NCI-H524 (cell line): ENCODE measurements at regions not wholly inside any gene's neighbourhood (a gene's known extent, or its start where the extent isn't known, plus 50 kb on each side); places are given as distances from the start of the nearest gene placed in this dataset.
"Not testable (repeated sequence)": the region's sequence is repeated elsewhere in the genome, so short reads cannot be mapped to it uniquely, and the experiment has no call there.

Source experiments
- DNase-seq, 2 experiments: peaks; one replicate each; lab custom pipeline; 2025; lab: John Stamatoyannopoulos, UW

DNA sequence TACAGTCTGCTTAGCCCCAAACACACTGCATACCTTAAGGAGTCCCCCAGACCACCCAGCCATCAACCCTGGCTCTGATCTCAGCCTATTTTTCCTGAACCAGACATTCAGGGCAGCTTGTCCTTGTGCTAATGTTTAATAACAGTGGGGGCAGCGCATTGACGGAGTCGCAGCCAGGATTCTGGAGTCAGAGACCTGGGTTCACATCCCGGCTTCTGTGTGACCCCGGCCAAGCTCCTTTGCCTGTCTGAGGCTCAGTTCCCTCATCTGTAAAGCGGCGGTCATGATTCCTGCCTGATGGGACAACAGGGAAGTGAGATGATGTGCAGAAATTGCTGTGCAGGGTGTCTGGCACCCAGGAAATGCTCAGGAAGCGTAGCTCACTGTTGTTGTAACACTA is 63.1 kb downstream of the MATN1 start:
- no peak for DNase-seq

DNA sequence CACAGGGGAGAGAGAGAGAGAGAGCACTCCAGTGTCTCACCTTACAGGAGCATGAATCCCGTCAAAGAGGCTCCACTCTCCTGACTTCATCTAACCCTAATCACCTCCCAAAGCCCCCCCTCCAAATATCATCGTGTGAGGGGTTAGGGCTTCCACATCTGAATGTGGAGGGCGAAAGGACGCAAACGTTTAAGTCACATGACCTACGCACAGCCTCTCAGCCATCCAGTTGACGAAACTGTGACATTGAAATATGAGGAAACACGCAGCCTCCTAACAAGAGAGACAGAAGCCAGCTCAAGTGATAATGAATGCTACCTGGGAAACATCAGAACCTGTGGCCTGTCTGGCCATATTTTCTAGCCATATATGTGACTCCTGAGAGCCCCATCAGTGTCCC is 63.7 kb downstream of the MATN1 start:
- no peak for DNase-seq

DNA sequence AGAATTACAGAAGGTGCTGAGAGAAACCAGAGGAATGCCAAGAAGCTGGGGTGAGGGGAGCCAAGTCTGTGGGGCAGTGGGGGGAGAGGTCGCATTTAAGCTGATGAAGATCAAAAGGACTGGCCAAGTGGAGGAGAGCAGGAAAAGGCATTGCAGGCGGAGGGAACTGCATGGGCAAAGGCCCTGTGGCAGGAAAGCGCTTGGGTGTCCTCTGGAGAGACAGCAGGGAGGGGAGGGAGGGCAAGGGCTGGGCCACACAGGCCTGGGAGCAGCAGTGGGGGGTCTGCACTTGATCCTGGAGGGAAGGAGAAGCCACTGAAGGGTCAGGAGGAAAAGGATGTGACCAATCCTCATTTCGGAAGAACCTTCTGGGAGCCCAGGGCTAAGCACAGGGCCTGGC is 65.0 kb downstream of the MATN1 start:
- not testable (repeated sequence) for DNase-seq

DNA sequence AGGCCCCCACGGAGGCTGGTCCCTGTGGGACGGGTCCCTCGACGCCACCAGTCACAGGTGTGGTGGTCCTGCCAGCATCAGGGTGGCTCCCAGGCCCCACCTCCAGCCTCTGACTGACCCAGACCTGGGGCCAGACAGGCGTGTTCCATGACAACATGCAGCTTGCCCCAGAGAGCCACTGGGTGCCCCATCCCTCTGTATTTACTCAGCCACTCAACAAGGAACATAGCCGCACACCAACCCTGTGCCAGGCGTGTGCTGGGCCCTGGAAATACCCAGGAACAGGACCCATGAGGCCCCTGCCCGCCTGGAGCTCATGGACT is 65.4 kb downstream of the MATN1 start:
- DNase-seq = no peak

DNA sequence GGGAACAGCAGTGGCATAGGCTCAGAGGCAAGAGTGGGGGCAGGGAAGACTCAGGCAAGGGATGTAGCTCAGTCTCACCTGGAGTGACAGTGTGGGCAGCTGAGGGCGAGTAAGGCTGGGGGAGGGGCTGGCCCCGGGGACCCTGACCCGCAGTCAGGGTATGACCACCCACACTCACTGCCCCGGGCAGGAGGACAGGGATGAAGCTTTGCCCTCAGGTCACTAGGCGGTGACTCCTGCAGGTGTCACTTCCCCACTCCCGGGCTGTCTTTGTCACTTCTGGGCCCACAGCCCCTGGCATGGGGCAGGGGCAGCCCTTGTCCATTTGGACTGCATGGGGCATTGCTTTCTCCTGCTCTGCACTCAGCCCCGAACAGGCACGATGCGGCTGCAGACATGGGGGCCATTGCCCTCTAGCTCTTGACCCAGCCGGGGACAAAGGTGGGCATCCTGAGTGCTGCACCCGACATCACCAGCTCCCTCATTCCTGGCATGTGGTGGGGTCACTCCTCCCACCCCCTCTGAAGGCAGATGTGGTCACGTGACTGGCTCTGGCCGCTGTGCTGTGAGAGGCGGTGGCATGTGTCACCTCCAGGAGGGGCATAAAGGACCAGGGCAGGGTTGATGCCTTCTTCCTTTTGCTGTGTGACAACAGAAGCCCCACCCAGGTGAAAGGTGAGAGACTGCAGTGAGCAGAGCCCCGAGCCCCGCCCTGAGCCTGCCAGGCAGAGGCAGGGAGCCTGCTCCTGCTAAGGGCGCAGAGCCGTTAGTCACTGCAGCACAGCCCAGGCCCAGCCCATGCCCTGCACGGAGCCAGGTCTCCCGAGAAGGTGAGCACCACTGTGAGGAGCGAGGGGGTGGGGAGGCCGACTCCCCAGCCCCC is 66.0 kb downstream of the MATN1 start:
- DNase-seq = no peak

DNA sequence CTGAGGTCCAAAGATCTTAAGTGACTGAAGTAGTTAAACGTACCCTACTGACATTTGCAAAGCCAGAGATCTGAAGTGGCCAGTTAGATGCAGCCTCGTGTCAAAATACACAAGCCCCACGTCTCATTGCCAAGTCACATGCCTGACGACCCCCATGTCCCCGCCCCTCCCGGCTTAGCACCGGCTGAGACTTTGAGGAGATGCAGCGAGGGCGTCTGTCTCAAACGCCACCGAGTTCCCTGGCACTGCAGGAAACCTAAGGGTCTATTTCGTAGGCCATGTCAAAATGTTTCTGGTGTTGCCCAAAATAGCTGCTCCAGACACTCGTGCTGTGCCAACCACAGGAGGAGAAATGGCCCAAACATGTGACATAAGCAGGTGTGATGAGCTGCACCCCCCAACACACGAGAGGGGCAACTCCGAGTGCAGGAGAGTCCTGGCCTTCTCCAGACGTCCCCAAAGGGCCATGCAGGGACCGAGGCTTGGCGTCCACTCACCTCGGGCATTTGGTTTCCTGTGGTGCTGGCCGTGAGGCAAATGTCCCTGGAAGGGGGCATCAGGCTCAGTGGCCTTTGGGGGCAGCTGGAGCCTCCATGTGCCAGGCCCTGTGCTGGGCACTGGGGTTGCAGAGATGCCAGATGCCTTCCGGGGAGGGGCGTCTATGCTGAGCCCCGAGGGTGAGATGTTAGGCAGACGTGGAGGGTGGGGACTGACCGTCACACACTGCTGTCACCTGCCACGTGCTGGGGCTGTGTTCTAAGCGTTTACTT is 67.0 kb downstream of the MATN1 start:
- no peak for DNase-seq

DNA sequence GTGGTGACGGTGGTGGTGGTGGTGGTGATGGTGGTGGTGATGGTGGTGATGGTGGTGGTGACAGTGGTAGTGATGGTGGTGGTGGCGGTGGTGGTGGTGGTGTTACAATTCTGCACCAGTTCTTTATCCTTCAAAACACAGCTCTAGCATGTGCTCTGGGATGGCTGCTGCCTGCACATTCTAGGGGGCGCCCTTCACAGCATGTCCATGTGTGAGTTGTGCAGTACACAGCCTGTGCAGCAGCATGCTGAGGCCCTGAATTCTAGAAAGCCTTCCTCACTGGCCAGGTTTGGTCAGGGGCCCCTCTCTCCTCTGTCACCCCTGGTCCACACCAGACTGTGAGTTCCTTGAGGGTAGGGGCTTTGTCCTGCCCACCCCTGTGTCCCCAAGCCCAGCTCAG is 67.7 kb downstream of the MATN1 start:
- no peak for DNase-seq

DNA sequence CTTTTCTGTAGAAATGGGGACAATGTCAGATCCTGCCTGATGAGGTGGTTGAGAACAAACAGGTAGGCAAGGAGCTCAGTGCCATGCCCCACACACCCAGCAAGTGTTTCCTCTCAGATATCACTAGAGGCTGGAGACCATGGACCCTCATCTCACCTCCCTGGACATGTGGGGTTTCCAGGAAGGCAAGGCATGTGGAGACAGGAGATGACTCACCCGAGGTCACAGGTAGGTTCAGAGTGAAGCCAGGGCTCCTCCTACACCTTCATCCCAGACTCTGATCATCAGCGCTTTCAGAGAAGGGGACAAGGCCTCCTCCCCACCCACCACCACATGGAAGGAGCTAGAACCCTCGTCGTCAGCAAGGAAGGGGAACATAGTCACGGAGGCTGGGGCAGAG is 69.2 kb downstream of the MATN1 start:
- no peak for DNase-seq

DNA sequence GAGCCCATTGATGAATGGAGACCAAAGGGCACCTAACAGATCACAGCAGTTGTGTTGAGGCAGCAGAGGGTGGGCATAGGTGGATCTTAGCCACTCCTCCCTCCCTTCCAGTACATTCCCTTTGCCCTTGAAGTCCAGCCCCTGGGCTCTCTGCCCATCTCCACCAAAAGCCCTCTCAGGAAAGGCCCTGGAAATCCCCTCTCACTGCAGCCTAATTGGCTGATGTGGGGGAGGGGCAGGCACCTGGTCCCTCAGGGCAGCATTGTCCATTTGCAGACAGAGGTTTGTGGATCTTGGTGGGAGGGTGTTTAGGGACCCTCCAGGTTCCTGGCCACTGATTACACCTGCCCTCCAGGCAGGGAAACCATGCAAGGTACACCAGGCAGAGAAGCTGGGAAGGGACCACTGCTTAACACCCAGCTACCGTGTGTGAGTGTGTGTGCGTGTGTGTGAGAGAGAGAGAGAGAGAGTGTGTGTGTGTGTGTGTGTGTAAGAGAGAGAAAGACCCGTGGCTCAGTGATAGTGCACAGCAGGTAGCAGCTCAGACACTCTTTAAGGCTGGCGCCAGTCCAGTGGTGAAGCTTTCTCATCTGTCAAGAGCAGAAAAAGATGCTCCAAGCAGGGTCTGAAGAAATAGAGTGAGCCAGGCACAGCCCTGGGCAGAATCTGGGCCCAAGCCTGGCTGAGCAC is 71.1 kb downstream of the MATN1 start:
- peak; percentile 18 to 53 for DNase-seq

DNA sequence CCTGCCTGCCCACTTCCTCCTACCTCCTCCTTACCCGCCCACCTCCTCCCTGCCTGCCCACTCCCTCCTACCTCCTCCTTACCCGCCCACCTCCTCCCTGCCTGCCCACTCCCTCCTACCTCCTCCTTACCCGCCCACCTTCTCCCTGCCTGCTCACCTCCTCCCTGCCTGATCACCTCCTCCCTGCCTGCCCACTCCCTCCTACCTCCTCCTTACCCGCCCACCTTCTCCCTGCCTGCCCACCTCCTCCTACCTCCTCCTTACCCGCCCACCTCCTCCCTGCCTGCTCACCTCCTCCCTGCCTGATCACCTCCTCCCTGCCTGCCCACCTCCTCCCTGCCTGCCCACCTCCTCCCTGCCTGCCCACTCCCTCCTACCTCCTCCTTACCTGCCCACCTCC is 72.0 kb downstream of the MATN1 start:
- not testable (repeated sequence) for DNase-seq

DNA sequence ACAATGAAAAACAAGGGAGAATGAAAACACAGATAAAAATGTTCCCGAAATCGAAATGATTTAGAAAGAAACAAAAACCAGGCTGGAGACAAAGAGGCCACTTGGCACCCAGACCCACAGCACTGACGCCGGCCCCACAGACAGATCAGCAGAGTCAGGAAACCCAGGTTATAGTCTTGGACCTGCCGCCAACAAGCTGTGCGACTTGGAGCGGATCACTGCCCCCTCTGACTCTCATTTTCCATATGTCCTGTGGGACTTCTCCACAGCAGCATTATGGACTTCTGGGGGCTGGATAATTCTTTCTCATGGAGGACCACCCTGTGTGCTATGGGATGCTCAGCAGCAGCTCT is 72.4 kb downstream of the MATN1 start:
- DNase-seq = no peak

DNA sequence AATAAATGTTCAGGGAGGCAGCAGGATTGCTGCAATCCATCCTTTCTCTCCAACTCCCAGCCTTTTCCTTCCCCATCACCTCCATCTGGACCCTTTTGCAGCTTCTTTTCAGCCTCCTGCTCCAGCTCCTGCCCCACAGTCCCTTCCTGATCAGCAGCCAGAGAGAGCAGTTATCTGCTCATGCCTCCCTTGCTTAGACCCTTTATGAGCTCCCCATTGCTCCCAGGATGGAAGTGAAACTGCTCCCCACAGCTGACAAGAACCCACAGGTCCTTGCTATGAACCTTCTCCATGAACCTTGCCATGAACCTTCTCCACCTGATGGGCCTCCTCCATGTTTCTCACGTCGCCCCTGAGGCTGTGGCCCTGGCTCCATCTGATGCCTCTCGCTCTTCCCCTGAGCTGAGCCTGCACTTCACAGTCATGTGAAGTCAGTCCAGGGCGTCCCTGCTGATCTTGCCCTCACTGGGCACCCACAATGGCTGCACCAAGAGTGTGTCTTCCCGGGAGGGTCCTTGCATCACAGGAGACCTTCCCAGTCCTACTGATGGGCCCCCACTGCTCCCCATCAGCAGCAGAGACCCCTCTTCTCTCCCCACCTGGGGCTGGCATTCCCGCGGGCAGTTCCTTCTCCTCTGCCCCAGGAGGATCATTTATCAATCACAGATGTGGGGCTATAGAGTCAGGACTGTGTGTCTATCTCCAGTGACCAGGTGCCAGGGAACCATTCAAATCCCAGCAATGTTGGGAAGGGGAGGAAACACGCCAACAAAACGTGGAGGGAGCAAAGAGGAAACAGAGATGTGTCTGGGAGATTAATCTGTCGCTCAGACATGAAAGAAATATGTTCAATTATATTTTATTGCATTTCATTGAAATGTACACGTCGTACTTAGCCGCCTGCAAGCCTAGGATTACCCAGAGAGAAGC is 73.1 kb downstream of the MATN1 start:
- no peak for DNase-seq

DNA sequence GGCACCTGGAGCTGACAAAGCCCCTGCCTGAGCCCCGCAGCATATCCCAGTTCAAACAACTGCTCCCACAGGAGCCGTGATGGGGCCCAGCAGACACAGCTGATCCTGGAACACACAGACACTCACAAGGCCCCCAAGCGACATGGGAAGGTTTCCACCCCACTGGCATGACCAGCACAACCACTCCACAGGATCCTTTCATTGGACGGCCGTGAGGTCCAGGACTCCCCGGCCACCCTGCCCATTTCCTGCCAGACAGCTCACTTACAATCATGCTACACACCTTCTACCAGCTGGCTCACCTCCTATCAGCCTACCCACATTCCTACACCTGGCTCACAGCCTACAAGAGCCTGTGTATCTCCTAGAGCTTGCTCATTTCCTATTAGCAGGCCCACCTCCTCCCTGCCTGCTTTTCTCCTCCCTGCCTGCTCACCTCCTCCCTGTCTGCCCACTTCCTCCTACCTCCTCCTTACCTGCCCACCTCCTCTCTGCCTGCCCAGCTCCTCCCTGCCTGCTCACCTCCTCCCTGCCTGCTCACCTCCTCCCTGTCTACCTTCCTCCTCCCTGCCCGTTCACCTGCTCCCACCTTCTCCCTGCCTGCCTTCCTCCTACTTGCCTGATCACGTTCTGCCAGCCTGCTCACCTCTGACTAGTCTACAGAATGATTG is 73.9 kb downstream of the MATN1 start:
- no peak for DNase-seq

DNA sequence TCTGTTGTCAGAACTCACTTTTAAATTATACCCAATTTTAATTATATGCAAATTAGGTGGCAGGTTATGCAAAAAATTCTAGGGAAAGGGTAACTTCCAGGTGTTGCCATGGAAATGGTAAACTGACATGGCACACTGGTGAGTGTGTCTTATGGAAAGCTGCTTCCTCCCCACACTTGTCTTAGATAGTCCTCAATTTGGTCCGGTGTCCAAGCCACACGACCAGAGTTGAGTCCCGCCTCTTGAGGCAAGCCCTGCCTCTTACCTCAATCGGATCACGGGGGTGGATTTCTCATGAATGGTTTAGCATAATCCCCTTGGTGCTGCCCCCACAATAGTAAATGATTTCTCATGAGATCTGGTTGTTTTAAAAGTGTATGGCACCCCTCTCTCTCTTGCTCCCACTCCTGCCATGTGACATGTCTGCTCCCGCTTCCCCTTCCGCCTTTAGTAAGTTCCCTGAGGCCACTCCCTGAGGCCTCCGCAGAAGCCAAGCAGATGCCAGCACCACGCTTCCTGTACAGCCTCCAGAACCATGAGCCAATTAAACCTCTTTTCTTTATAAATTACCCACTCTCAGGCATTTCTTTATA is 74.9 kb downstream of the MATN1 start:
- DNase-seq = no peak

DNA sequence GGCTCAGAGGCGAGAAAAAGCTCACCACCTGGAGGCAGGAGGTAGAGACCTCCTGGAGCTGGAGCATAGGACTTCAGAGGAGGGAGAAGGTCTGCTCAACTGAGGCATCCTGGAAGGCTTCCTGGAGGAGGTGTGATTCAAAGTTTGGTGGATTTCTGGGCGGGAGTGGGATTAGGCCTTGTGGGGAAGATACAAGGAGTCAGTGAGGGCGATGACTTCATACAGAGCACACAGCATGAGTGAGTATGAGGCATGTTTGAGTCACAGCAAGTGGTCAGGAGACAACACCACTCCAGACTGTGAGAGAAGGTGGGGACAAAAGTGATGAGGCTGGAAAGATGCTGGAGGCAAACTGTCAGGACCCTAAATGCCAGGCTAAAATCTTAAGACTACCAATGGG is 77.6 kb downstream of the MATN1 start:
- DNase-seq = no peak

DNA sequence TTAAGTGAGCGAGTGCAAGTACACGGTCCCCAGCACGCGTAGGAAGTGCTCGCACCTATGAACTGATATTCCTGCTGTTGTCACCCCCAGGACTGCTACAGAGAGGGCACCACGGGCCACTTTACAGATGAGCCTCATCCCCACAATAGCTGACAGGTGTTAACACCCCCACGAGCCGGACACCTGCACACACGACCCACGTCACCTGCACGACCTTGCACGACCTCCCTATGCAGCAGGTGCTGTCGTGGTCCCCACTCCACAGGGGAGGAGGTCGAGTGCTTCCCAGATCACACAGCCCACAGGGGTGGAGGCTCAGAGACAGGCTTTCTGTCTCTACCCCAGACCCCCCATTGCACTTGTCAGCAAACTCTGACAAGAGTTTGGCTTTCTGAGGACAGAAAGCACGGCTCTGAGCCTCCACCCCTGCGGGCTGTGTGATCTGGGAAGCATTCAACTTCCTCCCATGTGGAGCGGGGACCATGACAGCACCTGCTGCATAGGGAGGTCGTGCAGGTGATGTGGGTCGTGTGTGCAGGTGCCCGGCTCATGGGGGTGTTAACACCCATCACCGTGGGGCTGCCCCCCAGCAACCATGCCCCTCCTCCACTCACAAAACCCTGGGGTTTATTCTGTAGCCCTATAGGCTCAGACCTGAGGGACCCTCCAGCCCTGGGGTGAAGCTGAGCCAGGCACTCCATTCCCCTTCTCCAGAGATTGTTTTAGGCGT is 80.8 kb downstream of the MATN1 start:
- no peak for DNase-seq

DNA sequence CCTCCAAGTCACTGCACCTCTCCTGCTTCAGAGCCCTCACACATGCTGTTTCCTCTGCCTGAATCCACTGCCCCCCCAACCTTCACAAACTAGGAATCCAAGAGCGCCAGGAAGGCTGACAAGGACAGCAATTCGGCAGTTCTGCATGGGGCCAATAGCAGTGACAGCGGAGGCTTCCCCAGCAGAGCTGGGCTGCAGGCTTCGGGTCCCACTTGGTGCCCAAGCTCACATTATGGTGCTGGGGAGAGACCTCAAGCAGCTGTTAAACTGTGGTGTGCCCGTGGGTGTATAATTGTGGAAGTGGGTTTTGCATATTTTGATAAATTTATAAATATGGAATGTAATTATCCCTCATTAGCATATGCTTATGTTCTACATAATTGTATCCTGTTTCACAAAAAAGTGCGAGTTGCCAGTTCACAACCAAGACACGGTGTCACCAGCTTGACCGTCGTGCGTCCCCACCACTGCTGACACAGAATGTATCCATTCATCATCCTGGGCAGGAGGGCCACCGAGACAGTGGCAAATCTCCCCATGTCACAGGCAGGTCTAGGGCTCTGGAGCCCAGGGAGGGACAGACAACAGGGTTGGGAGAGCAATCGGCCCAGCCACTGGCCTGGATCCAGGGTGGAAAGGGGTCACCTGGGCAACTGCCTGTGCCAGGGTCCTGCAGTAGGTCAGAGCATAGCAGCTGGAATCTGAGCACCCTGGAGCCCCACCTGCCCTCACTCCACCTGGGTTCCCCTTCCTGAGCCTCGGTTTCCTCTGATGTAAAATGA is 81.6 kb downstream of the MATN1 start:
- no peak for DNase-seq

DNA sequence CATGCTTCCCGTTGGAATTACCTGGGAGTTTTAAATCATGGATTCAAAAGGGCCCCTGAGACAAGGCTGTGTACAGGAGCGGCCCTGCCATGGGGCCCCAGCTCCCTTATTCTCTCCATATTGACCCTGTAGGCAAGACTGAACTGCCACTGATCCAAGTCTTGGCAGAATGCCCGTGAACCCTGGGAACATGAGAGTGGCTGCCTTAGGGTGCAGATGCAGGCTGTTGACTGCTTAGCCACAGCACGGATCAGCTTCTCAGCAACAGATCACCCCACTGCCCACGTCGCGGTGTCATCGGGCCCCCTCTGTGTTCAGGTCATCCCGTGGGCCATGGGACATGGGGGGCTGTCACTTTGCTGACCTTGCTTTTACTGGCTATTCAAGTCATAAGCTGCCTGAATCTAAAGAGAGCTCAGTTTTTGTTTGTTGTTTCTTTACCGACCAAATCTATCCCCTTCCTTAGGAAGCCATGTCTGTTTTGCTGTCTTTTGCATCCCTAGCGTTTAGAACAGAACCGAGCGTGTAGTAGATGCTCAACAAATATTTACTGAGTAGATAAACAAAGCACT is 83.4 kb downstream of the MATN1 start:
- no peak for DNase-seq

DNA sequence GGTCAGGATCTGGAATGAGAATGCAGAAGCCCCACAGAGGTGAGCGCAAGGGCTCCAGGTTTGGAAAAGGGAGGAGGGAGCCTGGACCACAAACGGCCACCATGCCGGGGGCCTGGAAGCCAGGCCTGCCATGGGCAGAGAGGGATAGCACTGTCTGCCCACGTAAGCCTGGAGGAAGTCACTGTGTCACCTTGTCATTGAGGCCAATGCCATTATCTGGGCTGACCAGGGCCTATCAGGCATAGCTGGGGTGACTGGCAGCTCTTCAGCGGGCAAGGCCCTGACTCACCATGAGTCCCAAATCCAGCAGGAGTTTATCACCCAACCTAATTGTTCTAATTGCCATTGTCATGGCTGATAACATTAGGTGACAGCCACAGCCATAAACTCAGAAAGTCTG is 84.6 kb downstream of the MATN1 start:
- no peak for DNase-seq
